Hematopoietic multipotent progenitor cell treated with erythropoietin and hydrocortisone succinate and interleukin-3 and kit ligand, for 6 days (in vitro differentiated cells): ENCODE measurements at regions not wholly inside any gene's neighbourhood (a gene's known extent, or its start where the extent isn't known, plus 50 kb on each side); places are given as distances from the start of the nearest gene placed in this dataset.

Experiments
- DNase-seq: peaks from one replicate; pipeline ENCODE4 v3.0.0-alpha.2; 2015

DNA sequence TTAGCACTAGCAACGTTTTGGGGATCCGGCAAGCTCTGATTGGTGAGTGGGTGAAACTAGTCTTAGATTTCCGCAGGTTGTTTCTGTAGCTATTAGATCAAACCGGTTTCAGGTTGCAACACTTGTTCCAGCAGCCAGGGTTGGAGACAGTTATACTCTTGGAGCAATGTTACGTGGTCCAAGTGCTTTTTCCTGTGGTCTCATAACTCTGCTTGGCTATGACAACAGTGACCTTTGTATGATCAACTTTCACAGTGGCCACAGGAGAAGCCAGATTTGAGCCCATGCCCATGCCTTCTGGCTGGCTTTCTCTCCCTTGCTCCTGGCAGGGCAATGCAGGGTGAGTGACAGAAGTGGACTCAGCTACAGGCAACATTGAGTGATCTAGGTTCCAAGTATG, 84.5 kb upstream of the TAF1B start:
- no peak for DNase-seq

DNA sequence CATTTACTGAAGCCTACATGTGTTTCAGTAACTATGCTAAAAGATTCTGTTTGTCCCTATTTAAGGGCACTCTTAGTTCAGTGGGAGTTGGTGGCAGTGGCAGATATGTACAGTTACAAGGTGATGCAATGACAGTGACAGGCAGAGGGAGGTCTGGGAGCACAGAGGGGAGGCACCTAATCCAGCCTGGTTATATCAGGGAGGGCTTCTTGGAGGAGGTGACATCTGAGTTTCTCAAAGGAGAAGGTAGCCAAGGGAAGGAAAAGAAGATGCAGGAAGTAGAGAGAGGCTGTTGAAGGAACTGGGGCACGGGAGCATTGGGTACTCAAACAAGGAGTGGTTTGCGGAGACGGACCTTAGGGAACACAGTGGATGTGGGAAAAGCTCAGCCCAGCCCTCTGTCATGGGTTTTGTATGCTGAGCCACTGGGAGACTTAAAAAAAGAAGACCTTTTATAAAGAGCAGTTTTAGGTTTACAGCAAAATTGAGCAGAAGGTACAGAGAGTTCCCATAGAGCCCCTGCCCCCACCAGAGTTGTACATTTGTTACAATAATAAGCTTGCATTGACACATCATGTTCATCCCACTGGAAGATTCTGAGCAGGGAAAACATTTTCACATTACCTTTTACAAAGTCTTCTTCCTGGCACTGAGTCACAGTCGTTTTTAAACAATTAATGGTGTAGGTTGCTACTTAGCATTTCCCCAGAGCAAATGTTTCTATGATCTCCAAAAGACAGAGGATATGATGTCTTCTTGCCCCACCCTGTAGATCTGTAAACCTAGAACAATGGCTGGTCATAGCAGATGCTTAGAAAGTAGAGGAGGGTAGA, 83.0 kb upstream of the TAF1B start:
- DNase-seq: no peak

DNA sequence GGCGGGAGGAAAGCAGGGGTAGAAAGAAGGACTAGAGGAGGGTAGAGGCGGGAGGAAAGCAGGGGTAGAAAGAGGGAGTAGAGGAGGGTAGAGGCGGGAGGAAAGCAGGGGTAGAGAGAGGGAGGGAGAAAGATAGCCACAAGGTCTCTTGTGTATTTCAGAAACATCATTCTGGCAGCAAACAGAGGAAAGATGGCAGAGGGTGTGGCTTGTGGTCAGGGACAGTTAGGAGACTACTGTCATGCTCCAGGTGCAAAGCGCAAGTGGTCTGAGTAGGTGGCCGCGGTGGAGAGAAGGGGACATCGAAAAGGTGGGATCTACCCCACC, 82.4 kb upstream of the TAF1B start:
- DNase-seq: peak; percentile 46

DNA sequence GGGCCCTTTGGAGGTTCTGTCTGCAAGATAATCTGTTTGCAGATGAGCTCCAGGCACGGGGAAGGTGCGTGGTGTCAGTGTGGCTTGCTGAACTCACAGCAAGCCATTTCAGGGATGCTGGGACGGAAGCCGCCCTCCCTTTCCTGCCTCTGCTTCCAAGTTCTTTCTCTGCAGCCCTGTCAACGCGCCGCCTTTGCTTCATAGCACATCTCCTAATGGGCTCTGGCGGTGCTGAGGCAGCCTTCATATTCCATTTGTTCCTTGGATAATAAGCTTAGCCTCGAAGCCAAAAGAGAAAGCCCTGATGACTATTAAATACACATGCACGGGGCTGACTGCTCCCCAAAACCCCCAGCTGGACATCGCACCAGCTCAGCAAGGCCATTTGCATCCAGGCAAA, 81.7 kb upstream of the TAF1B start:
- DNase-seq: no peak

DNA sequence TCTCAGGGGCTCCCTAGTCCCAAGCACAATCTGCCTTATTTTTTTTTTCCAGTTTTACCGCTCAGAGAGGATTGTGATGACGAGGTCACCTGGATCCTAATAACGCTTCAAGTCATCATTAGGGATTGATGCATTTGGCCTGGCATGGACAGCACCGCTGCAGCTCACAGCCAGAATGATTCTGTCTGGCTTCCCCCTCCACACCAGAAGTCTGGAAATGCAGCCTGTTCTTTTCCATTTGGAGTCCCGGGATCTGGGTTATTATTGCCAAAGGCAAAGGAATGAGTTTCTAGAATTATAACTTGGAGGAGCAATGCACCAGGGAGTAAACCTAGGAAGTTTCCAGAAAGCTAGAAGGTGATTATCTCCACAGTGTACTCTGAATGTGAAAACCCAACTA, 81.1 kb upstream of the TAF1B start:
- DNase-seq: no peak

DNA sequence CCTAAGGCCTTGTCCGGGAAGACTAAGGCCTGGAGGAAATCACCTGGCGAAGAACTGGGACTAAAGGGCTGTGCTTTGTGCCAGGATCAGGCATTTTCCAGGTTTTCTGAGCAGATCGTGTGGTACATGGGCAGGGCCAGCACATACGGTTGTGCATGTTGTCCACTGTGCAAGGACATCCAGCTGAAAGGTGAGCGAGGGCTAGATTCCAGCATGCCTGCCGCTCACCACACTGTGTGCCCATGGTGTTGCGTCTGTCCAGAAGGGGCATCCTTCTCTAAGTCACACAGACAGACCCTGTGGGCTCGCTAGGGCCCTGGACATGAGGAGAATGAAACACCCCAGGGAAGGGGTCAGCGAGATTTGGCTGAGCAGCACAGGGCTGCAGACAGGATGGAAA, 80.3 kb upstream of the TAF1B start:
- no peak for DNase-seq

DNA sequence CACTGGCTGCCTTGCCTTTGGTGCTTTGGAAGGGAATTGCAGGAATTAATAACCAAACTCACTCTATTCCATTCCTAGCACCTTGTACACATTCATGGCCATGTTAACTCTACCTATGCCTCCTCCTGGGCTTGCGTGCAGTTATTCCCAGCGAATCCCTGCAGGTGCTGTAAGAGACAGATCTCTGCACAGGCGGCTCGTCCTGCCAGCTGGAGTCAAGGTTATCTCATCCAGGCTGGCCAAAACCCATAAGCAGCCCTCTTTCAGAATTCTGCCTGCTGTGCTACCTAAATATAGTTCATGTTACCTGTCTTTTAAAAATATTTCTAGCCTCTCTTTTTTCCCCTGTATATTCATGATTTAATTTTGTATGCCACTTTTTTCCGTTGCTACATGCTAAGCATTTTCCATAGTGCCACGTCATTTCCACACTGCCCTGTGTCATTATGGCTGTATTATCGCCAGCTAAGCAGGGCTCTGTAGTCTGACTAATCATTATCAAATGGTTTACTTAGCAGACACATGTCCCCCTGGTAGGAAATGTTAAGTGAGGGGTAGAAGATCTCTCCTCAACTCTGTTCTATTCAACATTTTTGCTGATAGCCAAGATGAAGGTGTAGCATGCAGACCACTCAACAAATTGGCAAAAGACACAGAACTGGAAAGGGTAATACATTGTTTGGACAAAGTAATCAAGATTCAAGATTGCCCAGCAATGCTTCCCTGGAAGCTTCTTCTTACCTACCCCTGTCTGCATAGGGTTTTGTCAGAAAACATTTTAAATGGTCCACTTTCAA, 79.7 kb upstream of the TAF1B start:
- DNase-seq: peak; percentile 58

DNA sequence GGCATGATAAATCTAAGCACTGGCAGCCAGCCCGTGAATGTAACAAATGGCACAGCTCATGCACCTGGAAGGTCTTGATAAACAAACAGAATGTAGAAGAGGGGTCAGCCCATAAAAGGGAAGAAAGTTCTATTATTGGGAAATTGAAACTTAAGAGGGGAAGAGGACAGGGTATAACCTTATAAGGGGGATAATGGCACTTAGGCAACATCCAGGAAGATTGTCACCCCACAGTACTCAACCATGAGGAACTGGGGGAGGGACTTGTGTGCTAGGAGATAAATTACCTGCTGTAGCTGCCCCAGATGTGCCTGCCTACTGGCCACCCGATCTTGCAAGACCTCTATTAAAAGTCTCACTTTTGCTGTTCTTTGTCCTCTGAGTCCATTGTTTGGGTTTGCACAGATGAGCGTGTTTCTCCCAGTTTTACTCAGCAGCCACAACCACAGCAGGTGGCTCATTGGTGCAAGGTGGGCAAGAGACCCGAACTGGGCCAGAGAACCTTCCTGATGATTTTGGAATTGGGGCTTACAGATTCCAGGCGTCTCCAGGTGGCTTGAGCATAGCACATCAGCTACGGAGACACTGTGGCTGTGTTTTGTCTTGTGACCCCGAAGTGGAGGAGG, 79.0 kb upstream of the TAF1B start:
- DNase-seq: peak; percentile 27

DNA sequence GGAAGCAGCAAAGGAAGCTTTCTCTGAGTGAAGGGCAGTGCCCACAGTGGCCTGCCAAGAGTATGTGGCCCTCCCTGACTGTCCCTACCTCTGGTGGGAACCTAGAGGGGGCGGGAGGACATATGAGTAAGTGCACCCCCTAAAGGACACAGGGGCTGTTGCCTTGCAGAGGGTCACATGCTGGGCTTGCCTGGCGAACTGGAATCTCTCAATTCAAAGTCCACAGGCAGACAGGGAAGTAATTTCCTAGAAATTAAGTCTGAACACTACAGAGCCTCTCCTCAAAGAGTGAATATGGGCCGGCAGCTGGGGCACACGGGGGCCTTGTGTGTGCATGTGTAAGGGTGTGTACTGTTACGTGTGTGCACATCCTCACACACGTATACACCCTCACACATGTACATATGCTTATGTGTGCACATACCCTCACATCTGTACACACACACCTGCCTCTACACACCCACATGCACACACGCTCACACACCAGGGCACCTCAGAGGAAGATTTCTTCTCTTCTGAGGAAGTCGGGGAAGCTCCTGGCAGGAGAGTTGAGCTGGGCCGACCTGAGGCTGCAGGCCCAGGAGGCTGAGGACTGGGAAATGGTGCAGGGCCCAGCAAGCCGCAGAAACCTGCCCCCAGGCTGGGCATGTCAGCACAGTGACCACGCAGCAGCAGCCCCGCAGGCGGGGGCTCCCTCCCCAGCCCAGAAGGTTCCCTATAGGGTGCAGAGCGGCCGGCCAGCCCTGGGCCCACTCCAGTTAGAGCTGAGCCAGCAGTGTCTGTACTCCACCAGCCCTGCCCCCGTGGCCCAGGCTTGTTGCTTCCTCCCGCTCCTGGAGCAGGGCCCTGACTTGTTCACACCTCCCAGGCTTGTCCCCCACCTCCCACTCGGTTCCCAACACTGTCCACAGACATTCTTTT, 77.4 kb upstream of the TAF1B start:
- peak; percentile 24 for DNase-seq

DNA sequence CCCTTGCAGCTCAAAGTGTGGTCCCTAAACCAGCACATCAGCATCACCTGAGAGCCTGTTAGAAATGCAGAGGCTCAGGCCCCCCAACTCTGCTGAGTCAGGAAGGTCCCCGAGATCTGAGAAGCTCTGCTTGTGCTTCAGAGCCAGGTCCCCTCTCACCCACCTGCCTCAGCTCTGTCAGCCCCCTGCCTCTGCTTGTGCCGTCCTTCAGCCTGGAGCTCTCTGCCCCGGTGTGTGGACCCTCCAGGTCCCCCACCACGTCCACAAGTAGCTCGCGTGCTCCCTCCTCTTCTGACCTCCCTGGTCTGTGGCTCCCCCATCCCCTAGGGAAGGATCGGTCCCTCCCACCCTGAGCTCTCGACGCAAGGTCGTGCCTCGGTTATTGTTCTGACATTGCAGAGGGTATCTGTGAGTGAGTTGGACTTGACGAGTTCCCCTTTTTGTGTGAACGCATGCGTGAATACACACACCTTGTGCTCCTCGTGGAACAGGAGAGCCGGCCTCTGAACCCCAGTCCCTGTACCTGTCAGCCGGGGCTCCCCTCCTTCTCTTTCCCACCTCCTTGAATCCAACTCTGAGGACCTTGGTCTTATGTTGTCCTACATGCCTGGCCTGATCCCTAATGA, 75.5 kb upstream of the TAF1B start:
- no peak for DNase-seq

DNA sequence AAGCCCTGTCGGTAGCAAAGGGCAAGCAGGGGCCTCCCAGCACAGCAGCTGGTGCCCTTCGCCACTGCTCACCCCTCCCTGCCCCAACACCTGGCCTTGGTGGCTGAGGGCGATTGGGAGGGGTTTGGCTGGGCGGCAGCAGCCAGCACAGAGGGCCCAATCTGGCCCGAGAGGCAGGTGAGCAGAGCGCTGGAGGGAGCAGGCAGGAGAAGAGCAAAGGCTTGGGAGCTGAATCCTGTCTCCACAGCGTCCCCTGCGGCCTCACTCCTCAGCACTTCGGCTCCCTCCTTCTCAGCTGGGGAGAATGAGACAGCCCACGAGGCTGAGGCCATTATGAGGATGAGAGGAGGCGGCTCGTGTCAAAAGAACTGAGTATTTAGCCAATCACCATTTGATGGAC, 74.9 kb upstream of the TAF1B start:
- DNase-seq: no peak

DNA sequence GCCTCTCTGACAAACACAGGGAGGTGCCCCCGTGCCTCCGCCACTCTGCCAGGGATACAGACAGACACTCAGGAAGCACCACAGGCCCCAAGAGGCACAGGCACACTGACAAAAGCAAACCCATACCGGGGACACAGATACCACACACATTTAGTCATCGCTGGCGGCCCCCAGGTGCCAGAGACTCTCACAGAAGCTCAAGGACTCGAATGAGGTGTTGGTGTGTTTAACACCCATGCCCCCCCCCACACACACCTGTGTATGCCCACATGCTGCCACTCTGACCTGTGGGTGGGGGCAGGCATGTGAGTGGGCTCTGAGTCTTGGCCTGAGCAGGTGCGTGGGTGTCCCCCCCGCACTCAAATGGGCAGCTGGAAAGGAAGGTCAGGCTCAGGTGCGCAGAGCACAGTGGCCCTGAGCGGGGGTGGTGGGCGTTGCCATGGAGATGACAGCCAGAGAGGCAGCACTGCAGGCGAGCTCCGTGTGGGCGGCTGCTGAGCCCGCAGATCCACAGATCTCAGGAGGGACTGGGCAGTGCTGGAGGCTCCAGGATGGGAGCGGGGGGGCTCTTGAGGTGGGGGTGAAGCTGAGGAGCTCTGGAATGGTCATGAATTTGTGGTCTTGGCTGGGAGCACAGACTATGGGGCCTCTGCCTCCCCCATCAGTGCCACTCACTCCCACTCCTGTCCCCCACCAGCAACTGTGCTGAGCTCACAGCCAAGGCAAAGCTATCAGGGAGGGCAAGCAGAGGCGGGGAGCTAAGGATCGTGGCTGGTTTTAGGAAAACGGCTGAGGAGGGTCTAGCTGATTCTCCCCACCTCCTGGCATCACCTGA, 73.9 kb upstream of the TAF1B start:
- DNase-seq: no peak

DNA sequence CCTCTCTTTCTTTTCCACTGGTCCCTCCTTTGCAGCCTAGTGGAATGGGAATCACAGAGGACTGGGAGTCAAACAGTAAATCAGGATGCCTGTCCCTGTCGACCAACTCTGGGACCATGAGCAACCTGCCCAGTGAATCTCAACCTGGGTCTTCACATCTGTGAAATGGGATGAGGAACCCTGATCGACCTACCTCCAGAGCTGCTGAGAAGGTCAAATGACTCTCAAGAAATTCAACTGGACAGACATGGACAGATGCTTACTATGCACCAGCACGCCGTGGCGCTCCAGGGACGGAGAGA, 73.3 kb upstream of the TAF1B start:
- no peak for DNase-seq

DNA sequence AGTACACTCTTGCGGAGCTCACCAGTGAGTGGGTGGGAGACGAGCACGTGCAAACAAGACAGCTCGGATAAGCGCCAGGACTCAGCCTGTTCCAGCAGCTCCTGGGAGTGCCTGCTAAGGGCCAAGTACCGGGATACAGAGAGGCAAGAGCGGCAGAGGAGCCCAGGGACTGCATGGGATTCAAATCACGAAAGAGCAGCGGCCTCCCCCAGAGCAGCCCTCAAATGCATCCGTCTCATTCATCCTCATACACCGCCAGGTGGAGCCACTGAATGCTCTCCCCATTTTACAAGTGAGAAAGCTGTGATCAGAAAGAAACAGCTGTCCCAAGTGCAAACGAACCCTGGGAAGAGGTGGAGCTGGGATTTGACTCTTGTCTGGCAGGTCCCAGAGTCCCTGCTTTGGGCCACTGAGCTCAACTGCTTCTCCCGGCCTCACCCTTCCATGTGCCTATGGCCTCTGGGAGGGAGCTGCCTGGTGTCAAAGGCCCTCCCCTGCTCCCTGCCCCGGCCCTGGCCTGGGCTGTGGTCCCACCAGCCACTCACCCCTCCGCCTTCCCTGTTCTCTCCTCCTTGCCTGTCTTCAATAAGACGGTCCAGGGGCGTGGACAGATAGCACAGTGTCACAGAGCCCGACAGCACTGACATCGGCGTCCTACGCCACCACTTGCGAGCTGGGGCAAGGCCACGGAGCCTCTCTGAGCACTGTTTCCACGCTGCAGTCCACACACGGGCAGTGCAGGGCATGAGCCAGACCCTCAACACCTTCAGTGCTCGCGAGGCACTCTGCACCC, 72.8 kb upstream of the TAF1B start:
- DNase-seq: peak; percentile 79

DNA sequence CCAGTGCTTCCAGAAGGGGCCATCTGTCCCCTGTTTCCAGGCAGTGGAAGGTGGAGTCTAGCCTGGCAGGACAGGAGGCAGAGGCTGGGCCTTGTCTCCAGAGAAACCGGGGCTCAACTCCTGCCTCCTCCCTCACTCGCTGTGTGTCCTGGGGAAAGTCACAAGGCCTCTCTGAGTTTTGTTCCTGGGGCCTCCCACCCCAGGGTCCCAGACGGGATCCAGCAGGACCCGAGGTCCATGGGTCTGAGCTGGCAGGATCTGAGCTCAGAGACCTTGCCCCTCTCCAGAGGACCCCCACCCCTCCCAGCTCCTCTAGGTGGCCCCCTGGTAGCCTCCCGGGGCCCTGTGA, 72.2 kb upstream of the TAF1B start:
- DNase-seq: no peak

DNA sequence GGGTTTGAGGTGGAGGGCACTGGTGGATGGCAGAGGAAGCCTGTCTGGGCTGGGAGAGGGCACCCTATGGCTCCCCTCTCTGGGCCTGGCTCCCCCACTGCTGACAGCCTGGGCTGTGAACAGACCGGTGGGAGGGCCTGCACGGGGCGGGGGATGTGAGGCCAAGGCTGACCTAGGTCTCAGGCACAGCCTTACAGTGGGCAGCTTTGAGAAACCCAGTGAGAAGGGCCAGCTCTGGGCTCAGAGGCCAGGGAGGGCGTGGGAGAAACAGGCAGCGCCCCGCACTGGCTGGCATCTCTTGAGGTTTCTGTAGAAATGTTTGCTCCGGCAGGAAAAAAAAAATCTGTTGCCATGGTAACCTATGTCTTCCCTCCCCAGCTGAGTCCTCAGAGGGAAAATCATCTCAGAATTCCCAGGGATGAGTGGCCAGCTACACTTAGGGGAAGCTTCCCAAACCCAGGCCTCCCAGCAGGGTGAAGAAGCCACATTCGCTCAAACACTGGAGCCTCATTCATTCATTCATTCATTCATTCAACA, 71.7 kb upstream of the TAF1B start:
- DNase-seq: no peak

DNA sequence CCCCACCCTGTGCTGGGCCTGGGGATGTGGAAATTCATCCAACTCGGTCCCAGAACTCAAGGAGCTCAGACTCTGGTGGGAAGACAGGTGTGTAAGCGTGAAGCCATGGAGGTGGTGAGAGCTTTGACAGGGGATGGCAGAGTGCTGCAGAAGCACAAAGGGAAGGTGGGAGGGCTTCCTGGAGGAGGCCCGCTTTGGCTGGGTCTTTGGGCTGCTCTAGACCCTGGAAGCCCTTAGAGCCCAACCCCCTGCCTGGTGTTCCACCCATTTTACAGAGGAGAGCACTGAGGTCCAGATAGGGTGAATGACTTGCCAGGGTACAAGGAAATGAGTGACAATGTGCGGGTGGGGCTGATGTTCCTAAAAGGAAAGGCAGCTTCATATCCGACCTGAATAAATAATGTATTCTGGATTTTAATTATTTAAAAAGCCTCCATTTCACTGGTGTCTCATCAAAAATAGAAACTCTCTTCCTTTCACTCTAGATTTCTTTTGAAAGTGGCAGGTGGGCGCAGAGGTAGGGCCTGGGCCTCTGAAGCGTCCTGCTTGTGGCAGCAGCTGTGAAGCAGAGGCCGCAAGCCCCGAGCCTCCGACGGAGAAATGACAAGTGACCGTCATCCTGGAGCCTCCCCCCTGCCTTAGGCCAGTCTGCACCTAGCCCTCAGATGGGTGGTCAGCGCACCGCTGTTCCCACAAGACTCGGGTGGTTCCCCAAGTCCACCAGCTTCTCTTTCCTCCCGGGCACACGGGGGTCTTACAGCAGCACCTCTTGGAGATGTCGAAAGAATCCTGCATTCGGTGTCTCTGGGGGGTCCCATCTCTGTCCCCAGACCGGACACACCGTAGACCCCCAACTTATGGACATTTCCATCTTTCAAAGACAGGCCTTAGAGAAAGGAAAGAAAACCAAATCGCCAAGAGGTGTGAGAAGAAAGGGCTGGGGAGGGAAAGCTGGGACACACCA, 71.0 kb upstream of the TAF1B start:
- no peak for DNase-seq

DNA sequence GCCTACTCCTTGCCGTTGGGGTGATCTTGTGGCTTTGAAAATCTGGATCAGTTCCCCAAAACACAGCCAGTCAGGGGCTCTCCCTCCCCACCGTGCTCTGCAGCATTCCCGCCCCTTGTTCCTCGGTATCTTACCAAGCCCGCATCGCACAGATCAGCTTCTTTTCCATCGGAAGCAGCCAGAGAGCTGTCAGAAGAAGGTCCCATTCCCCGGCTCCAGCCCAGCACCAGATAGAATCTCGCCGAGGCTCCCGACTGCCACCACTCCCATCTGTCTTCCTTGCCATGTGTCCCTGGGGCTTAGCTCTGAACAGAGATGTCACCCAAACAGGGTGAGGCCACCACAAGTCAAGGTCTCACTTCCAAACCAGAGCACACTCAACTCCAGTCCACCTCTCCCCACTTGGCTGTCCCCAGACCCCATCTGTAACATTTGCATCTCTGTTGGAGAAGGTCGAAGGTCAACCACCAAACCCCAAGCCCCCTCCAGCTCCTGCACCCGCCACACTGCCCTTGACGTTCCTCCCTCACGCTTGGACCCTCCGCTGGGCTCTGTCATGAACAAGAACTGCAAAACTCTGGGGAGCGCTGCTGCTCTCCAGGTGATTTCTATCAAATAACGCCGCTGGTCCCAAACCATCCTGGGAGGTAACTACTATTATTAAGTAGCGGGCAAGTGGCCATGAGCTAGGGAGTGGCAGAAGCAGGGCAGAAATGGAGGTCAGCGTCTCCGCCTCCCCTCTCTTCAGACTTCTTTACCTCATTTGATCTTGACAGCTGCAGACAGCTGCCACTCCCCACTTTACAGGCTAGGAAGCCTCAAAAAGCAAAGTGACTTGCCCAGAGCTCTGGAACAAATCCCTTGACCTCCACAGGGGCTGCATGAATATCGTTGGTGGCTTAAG, 70.0 kb upstream of the TAF1B start:
- no peak for DNase-seq

DNA sequence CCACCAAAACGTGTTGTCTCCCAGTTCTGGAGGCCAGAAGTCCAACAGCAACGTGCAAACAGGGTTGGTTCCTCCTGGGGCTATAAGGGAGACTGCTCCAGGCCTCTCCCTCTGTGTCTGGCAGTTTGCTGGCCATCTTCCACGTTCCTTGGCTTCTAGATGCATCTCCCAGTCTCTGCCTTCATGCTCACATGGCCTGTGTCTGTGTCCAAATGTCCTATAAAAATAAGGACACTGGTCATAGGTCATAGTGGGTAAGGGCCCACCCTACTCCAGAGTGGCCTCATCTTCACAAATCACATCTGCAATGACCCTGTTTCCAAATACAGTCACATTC, 69.4 kb upstream of the TAF1B start:
- DNase-seq: no peak
